Keratinocyte (primary cell): ENCODE measurements at regions not wholly inside any gene's neighbourhood (a gene's known extent, or its start where the extent isn't known, plus 50 kb on each side); places are given as distances from the start of the nearest gene placed in this dataset.

ENCODE experiments used
- DNase-seq: peaks from one replicate; pipeline ENCODE4 v3.0.0-alpha.2; 2011; ENCODE audit warnings: low read depth, missing footprints, low spot score
- FAIRE-seq: peaks from 2 replicates; lab custom pipeline; 2011; peaks lifted over from hg19 to GRCh38; lab: Jason Lieb, UNC
- H2AFZ ChIP-seq: 2 replicates; pipeline ENCODE4 v1.6.0; 2012; ENCODE audit warnings: low read length, control low read depth, inconsistent platforms; ENCODE audit not compliant: control insufficient read depth
- H3K27ac ChIP-seq: 2 replicates; pipeline ENCODE4 v1.5.1; 2011; ENCODE audit warnings: low read length; ENCODE audit not compliant: control insufficient read depth, insufficient read depth
- H3K27me3 ChIP-seq: 3 replicates; pipeline ENCODE4 v1.6.0; 2011; ENCODE audit warnings: low read length; ENCODE audit not compliant: control insufficient read depth, insufficient read depth; ENCODE audit errors: extremely low read depth
- H3K36me3 ChIP-seq, 2 experiments: 2 replicates in 1 of 2; 3 replicates in 1 of 2; pipeline ENCODE4 v1.5.1; 2011; ENCODE audit warnings: low read length in 2 of 2, mild to moderate bottlenecking in 1 of 2; ENCODE audit not compliant: control insufficient read depth in 2 of 2, insufficient read depth in 2 of 2; ENCODE audit errors: extremely low read depth in 1 of 2
- H3K4me1 ChIP-seq: 3 replicates; pipeline ENCODE4 v1.5.1; 2011; ENCODE audit warnings: low read length; ENCODE audit not compliant: control insufficient read depth, insufficient read depth; ENCODE audit errors: extremely low read depth
- H3K4me2 ChIP-seq: 3 replicates; pipeline ENCODE4 v1.6.0; 2011; ENCODE audit warnings: low read depth, low read length; ENCODE audit not compliant: control insufficient read depth, insufficient read depth; ENCODE audit errors: extremely low read depth
- H3K4me3 ChIP-seq, 3 experiments: fragments of 200-600 bp in 1 of 3; sonication (generic) in 1 of 3; 2 replicates in 2 of 3; 3 replicates in 1 of 3; pipeline ENCODE4 v1.5.1; 2011 to 2016; ENCODE audit warnings: low read length in 3 of 3, mild to moderate bottlenecking in 3 of 3, control low read depth in 2 of 3, inconsistent platforms in 1 of 3, low read depth in 1 of 3, mixed read lengths in 1 of 3, mixed run types in 1 of 3, moderate library complexity in 1 of 3; ENCODE audit not compliant: control insufficient read depth in 2 of 3, insufficient read depth in 2 of 3; ENCODE audit errors: extremely low read depth in 1 of 3
- H3K79me2 ChIP-seq: 2 replicates; pipeline ENCODE4 v1.6.0; 2012; ENCODE audit warnings: low read length; ENCODE audit not compliant: control insufficient read depth, insufficient read depth
- H3K9ac ChIP-seq: 3 replicates; pipeline ENCODE4 v1.6.0; 2011; ENCODE audit warnings: low read length; ENCODE audit not compliant: control insufficient read depth, insufficient read depth; ENCODE audit errors: extremely low read depth
- H3K9me1 ChIP-seq: 3 replicates; pipeline ENCODE4 v1.6.0; 2011; ENCODE audit warnings: low read length; ENCODE audit not compliant: control insufficient read depth, insufficient read depth; ENCODE audit errors: extremely low read depth
- H3K9me3 ChIP-seq: 2 replicates; pipeline ENCODE4 v1.5.1; 2012; ENCODE audit warnings: low read depth, low read length; ENCODE audit not compliant: control insufficient read depth
- H4K20me1 ChIP-seq: 3 replicates; pipeline ENCODE4 v1.6.0; 2011; ENCODE audit warnings: low read length; ENCODE audit not compliant: control insufficient read depth, insufficient read depth; ENCODE audit errors: extremely low read depth
- EZH2 ChIP-seq: IDR thresholded peaks from one replicate; pipeline ENCODE4 v1.6.1; 2012; ENCODE audit warnings: inconsistent platforms, mild to moderate bottlenecking, low read length, moderate library complexity
- dilution Hi-C: fragments of 300-500 bp; cut with MboI; formaldehyde crosslinking; loops from one replicate; pipeline ENCODE4 v1.7.0; 2020; ENCODE audit warnings: low sequenced_read_pairs; ENCODE audit not compliant: extremely low pct_ligation_motif_present
- TF ChIP-seq, protein P1 (sequence below), 3 experiments: IDR thresholded peaks in 1 of 3; conservative IDR thresholded peaks in 1 of 3; optimal IDR thresholded peaks in 1 of 3; 2 replicates in 2 of 3; 3 replicates in 1 of 3; pipeline versions ENCODE3 to v1.5.1; 2011; ENCODE audit warnings: low read length in 3 of 3, mild to moderate bottlenecking in 3 of 3, moderate library complexity in 2 of 3, control low read depth in 1 of 3, inconsistent platforms in 1 of 3; ENCODE audit not compliant: insufficient read depth in 2 of 3; ENCODE audit errors: extremely low read depth in 1 of 3

DNA sequence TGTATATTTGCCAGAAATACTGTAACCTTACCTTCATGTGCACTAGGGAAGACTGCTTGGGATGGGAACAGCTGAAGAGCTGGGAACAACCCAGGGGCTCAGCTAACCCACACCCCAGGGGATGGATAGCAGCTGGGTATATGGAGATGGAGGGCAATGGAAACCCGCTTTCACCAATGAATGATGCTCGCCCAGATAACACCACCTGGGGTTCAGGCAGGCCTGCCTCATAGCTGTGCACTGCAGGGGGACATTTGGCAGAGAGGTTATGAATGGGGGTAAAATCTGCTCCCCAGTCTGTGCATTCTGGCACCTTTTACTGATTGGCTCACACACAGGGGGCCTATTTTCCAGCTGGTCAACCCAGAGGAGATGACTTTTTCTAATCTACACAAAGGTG is 170.7 kb downstream of the CHST1 start:
- Histone ChIP-seq H4K20me1 (no peaks in the 10 kb centered on the region), H3K4me3 (no peak overlapping the region), H3K4me1 (no peaks in the 10 kb centered on the region), H2AFZ (no peak overlapping the region), H3K36me3 (no peaks in the 10 kb centered on the region), H3K9me3 (no peaks in the 10 kb centered on the region), H3K9me1 (no peaks in the 10 kb centered on the region), H3K4me2 (no peak overlapping the region), H3K27ac (no peak overlapping the region), H3K27me3 (no peaks in the 10 kb centered on the region), H3K9ac (no peak overlapping the region), H3K79me2 (no peaks in the 10 kb centered on the region)
- no peak for DNase-seq
- dilution Hi-C loops: no loop called here
- TF ChIP-seq, protein P1, sequence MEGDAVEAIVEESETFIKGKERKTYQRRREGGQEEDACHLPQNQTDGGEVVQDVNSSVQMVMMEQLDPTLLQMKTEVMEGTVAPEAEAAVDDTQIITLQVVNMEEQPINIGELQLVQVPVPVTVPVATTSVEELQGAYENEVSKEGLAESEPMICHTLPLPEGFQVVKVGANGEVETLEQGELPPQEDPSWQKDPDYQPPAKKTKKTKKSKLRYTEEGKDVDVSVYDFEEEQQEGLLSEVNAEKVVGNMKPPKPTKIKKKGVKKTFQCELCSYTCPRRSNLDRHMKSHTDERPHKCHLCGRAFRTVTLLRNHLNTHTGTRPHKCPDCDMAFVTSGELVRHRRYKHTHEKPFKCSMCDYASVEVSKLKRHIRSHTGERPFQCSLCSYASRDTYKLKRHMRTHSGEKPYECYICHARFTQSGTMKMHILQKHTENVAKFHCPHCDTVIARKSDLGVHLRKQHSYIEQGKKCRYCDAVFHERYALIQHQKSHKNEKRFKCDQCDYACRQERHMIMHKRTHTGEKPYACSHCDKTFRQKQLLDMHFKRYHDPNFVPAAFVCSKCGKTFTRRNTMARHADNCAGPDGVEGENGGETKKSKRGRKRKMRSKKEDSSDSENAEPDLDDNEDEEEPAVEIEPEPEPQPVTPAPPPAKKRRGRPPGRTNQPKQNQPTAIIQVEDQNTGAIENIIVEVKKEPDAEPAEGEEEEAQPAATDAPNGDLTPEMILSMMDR (optimal IDR thresholded peaks at IDR 0.05 in 1 of 3, IDR thresholded peaks at IDR 0.05 in 1 of 3, conservative IDR thresholded peaks at IDR 0.05 in 1 of 3; ENCODE audit: extremely low read depth in 1 of 3, insufficient read depth in 2 of 3, low read length in 3 of 3): no peak
- no peak for TF ChIP-seq EZH2
- FAIRE-seq: no peak

DNA sequence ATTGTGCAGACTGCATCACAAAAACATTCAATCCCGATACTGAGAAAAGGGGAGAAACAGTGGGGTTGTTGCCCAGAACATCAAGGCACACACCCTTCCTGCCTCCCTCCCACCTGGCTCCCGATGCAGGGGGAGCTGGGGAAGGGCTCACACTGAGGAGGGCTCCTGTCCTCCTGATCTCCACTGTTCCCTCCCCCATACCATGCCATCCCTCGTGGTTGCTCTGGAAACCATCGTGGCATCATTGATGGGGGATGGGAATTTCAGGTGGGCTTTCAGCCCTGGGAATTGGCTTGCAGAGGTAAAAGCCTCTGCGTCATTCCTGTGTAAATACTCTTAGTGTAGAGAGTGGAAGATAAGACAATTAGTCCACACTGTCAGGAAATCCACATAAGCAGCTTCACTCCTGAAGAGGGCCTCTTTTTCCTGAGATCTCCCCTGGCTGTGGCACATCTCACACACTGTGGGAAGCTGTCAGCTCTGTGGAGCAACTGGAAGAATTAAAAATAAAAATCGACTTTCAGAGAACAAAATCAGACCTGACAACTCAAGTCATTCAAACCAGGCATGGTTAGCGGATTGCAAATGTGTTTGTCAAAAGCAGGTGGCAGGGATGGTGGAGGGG is 176.0 kb downstream of the CHST1 start:
- Histone ChIP-seq H4K20me1 (no peaks in the 10 kb centered on the region), H3K4me2 (no peak overlapping the region), H3K4me3 (no peak overlapping the region), H3K4me1 (no peaks in the 10 kb centered on the region), H3K9ac (no peak overlapping the region), H2AFZ (no peak overlapping the region), H3K9me3 (no peaks in the 10 kb centered on the region), H3K79me2 (no peaks in the 10 kb centered on the region), H3K27me3 (peaks cover 2% of the 10 kb centered on the region), H3K9me1 (no peaks in the 10 kb centered on the region), H3K36me3 (no peaks in the 10 kb centered on the region), H3K27ac (no peak overlapping the region)
- no peak for FAIRE-seq
- no peak for DNase-seq
- dilution Hi-C loops: no loop called here
- TF ChIP-seq, protein P1 (optimal IDR thresholded peaks at IDR 0.05 in 1 of 3, IDR thresholded peaks at IDR 0.05 in 1 of 3, conservative IDR thresholded peaks at IDR 0.05 in 1 of 3; ENCODE audit: extremely low read depth in 1 of 3, insufficient read depth in 2 of 3, low read length in 3 of 3): no peak
